Right lobe of liver (tissue), 6 donors: ENCODE measurements at regions not wholly inside any gene's neighbourhood (a gene's known extent, or its start where the extent isn't known, plus 50 kb on each side); places are given as distances from the start of the nearest gene placed in this dataset.

Source experiments
- ATAC-seq, 4 donors: fragments of 200-7000 bp; cut with Tn5 transposase; one replicate each; pipeline ENCODE4 v1.9.1; 2020; ENCODE audit warnings: mild to moderate bottlenecking in 4 of 4, moderate library complexity in 4 of 4
- DNase-seq, 3 donors: peaks; one replicate each; pipeline ENCODE4 v3.0.0-alpha.2; 2020
- H3K27ac ChIP-seq, 3 donors: fragments of 200-600 bp; one replicate each; pipeline ENCODE4 v1.8.0; 2022
- H3K27me3 ChIP-seq, 2 donors: fragments of 200-600 bp; one replicate each; pipeline ENCODE4 v1.8.0; 2022
- H3K36me3 ChIP-seq, 4 donors: fragments of 200-600 bp; sonication (generic) in 1 of 4; one replicate each; pipeline versions ENCODE4 v1.5.1 to v1.8.0; 2017 to 2022; ENCODE audit warnings: control low read depth in 1 of 4
- H3K4me1 ChIP-seq, 4 donors: fragments of 200-600 bp; sonication (generic) in 1 of 4; one replicate each; pipeline versions ENCODE4 v1.5.1 to v1.8.0; 2017 to 2022; ENCODE audit warnings: control low read depth in 1 of 4
- H3K4me3 ChIP-seq, 3 donors: fragments of 200-600 bp; one replicate each; pipeline ENCODE4 v1.8.0; 2022
- H3K9me3 ChIP-seq, 4 donors: fragments of 200-600 bp; sonication (generic) in 1 of 4; one replicate each; pipeline versions ENCODE4 v1.5.1 to v1.8.0; 2017 to 2022; ENCODE audit warnings: control low read depth in 1 of 4
- CTCF ChIP-seq, 4 donors: fragments of 200-600 bp in 3 of 4; fragments of 450-650 bp in 1 of 4; IDR thresholded peaks; one replicate each; pipeline versions ENCODE4 v1.5.1 to v1.8.0; 2016 to 2022; ENCODE audit warnings: antibody characterized with exemption in 4 of 4, mild to moderate bottlenecking in 2 of 4
- POLR2A ChIP-seq: fragments of 450-650 bp; IDR thresholded peaks from one replicate; pipeline ENCODE4 v1.6.1; 2017; ENCODE audit warnings: antibody characterized with exemption, mild to moderate bottlenecking
- WGBS: methylation state at CpG from one replicate; pipeline ENCODE4 v1.1.6; 2018; ENCODE audit warnings: low coverage, low lambda C conversion rate; ENCODE audit not compliant: insufficient coverage; ENCODE audit errors: missing lambda C conversion rate; 5-methylcytosine and 5-hydroxymethylcytosine counted together
- intact Hi-C, 2 donors: fragments of 100-400 bp; cut with DNase I; formaldehyde crosslinking; loops; one replicate each; pipeline versions ENCODE4 v1.11.2 to v1.14.1; 2022
- donor health status: DM: no; HTN: yes; CAD: no.
- donor health status: DM: no; HTN: no; CAD: no.
- donor health status: DM: no; HTN: no; CAD: no.
- donor health status: DM: no; HTN: yes; CAD: no.
- donor health status: DM: no; HTN: yes; CAD: no.

GRCh38 chr10:29033311-29033940 is 255.4 kb upstream of the LYZL1 start:
- 59% methylated on average over 6 of the region's 6 CpGs for WGBS
- DNase-seq, result no peak
- no peak overlapping the region for H3K4me3 ChIP-seq
- no peak overlapping the region for H3K27ac ChIP-seq
- H3K27me3 ChIP-seq, result no peaks in the 10 kb centered on the region
- no peaks in the 10 kb centered on the region for H3K36me3 ChIP-seq
- no peak for TF ChIP-seq CTCF (IDR thresholded peaks at IDR 0.05)
- TF ChIP-seq POLR2A, result no peak
- no peaks in the 10 kb centered on the region for H3K9me3 ChIP-seq
- no peaks in the 10 kb centered on the region for H3K4me1 ChIP-seq
- intact Hi-C loops, result no loop called here
- no peak for ATAC-seq

GRCh38 chr10:29034592-29034991 is 254.3 kb upstream of the LYZL1 start:
- DNase-seq (no peak), ATAC-seq (no peak)
- intact Hi-C loops, result no loop called here
- H3K36me3 ChIP-seq, result no peaks in the 10 kb centered on the region
- WGBS, result 56% methylated on average over 3 of the region's 5 CpGs
- no peaks in the 10 kb centered on the region for H3K9me3 ChIP-seq
- no peaks in the 10 kb centered on the region for H3K4me1 ChIP-seq
- no peaks in the 10 kb centered on the region for H3K27me3 ChIP-seq
- H3K4me3 ChIP-seq, result no peak overlapping the region
- TF ChIP-seq POLR2A, result no peak
- no peak for TF ChIP-seq CTCF (IDR thresholded peaks at IDR 0.05)
- no peak overlapping the region for H3K27ac ChIP-seq

GRCh38 chr10:29035721-29036120 is 253.1 kb upstream of the LYZL1 start:
- TF ChIP-seq CTCF (IDR thresholded peaks at IDR 0.05) (no peak), POLR2A (no peak)
- H3K4me3 ChIP-seq, result no peak overlapping the region
- H3K27me3 ChIP-seq, result no peaks in the 10 kb centered on the region
- H3K9me3 ChIP-seq, result no peaks in the 10 kb centered on the region
- H3K4me1 ChIP-seq, result no peaks in the 10 kb centered on the region
- no peaks in the 10 kb centered on the region for H3K36me3 ChIP-seq
- DNase-seq, result no peak
- intact Hi-C loops, result no loop called here
- WGBS, result 79% methylated on average over 2 of the region's 2 CpGs
- no peak for ATAC-seq
- H3K27ac ChIP-seq, result no peak overlapping the region

DNA sequence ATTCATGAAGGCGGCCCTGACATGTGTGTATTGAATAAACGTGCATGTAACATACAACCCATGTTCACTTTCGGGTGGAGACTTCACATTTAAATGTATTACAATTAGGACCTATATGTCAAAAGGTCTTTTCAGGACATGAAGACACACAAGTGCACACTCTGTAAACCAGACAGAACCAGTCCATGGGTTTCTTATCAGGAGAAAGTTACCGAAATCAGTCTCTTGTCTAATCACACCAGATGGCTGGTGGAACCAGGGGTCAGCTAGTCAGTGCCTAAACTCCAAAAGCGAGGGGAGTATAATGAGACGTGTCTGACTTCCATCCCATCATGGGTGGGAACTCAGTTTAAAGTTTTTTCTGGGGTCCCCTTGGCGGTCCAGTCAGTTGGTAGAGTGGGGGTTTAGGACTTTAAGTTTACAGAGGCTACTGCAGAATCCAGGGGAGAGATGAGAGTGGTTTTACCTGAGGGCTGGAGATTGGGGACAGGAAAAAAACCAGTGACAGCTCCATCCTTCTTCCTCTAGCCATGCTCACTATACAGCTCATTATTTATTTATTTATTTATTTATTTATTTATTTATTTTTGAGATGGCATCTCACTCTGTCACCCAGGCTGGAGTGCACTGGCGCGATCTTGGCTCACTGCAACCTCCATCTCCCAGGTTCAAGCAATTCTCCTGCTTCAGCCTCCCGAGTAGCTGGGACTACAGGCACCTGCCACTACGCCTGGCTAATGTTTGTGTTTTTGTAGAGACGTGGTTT is 251.3 kb upstream of the LYZL1 start:
- WGBS, result 86% methylated on average over 11 of the region's 12 CpGs
- Histone ChIP-seq H3K9me3 (peaks cover 0 to 2% (median 0%) of the 10 kb centered on the region in 4 donors), H3K4me3 (no peak overlapping the region), H3K27me3 (no peaks in the 10 kb centered on the region), H3K36me3 (no peaks in the 10 kb centered on the region), H3K27ac (no peak overlapping the region), H3K4me1 (no peaks in the 10 kb centered on the region)
- no peak for ATAC-seq
- TF ChIP-seq CTCF (IDR thresholded peaks at IDR 0.05), result no peak
- no peak for TF ChIP-seq POLR2A
- intact Hi-C loops, result no loop called here
- no peak for DNase-seq
